ENCODE measurements at regions not wholly inside any gene's neighbourhood (a gene's known extent, or its start where the extent isn't known, plus 50 kb on each side); places are given as distances from the start of the nearest gene placed in this dataset.
A peak's percentile ranks its signal among the peaks of the same experiment; 100 is the strongest.

GRCh38 chr1:81493102-81493869, 307.4 kb upstream of the ADGRL2 start:
- DNase-seq, result no peak
- H3K27me3 ChIP-seq (replicated peaks in 1 of 7), result no peaks in the 10 kb centered on the region
- 46 to 78% (median 64%) methylated on average over 5 of the region's 5 CpGs for WGBS, 5 donors
- no peak overlapping the region for H3K4me3 ChIP-seq
- H3K36me3 ChIP-seq, result no peaks in the 10 kb centered on the region
- H3K27ac ChIP-seq, result peak overlapping the region in 4 of 8 donors; percentile 10 to 34 (median 16)
- peaks cover 0 to 21% (median 16%) of the 10 kb centered on the region in 8 donors for H3K9me3 ChIP-seq
- intact Hi-C loops (cut with DNase I; ENCODE audit: low total_unique reads), result no loop called here
- peaks cover 0 to 7% (median 0%) of the 10 kb centered on the region in 6 donors for H3K4me1 ChIP-seq
- no peak for TF ChIP-seq POLR2A (IDR thresholded peaks at IDR 0.05)
- TF ChIP-seq CTCF (IDR thresholded peaks at IDR 0.05 in 8 of 11, conservative IDR thresholded peaks at IDR 0.05 in 3 of 11), result no peak
- no peak for TF ChIP-seq POLR2AphosphoS5 (IDR thresholded peaks at IDR 0.05)

GRCh38 chr1:81492628-81493027, 308.1 kb upstream of the ADGRL2 start:
- H3K27me3 ChIP-seq (replicated peaks in 1 of 7), result no peaks in the 10 kb centered on the region
- peak overlapping the region in 2 of 8 donors; percentile 14 to 34 for H3K27ac ChIP-seq

DNA sequence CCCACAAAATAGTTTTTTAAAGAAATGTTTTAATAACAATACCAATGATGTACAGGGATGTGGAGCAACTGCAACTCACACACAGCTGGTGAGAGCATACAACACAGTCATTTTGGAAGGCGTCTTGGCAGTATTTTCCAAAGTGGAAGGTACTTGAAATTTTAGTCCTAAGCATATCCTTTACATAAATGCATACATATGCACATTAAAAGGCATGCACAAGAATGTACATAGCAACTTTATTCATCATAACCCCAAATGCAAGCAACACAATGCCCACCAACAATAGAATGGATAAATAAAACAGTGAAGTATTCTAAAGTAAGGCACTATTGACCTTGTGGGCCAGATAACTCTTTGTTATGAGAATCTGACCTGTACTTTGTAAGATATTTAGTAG, 310.1 kb upstream of the ADGRL2 start:
- WGBS, 5 donors, result 73 to 95% (median 86%) methylated on average over 1 of the region's 1 CpG
- peaks cover 0 to 32% (median 22%) of the 10 kb centered on the region in 8 donors for H3K9me3 ChIP-seq
- no peak for TF ChIP-seq CTCF (IDR thresholded peaks at IDR 0.05 in 8 of 11, conservative IDR thresholded peaks at IDR 0.05 in 3 of 11)
- no peak for TF ChIP-seq POLR2AphosphoS5 (IDR thresholded peaks at IDR 0.05)
- no peak for TF ChIP-seq POLR2A (IDR thresholded peaks at IDR 0.05)
- no peak overlapping the region for H3K4me3 ChIP-seq
- no peaks in the 10 kb centered on the region for H3K36me3 ChIP-seq
- no peak for DNase-seq
- no peak overlapping the region for H3K27ac ChIP-seq
- H3K27me3 ChIP-seq (replicated peaks in 1 of 7), result no peaks in the 10 kb centered on the region
- intact Hi-C loops (cut with DNase I; ENCODE audit: low total_unique reads), result no loop called here
- peaks cover 0 to 7% (median 0%) of the 10 kb centered on the region in 6 donors for H3K4me1 ChIP-seq

More at GRCh38 chr1:81492628-81493027, 308.1 kb upstream of the ADGRL2 start:
- no peaks in the 10 kb centered on the region for H3K36me3 ChIP-seq
- TF ChIP-seq POLR2A (IDR thresholded peaks at IDR 0.05), result no peak
- TF ChIP-seq CTCF (IDR thresholded peaks at IDR 0.05 in 8 of 11, conservative IDR thresholded peaks at IDR 0.05 in 3 of 11), result no peak
- TF ChIP-seq POLR2AphosphoS5 (IDR thresholded peaks at IDR 0.05), result no peak
- no peak overlapping the region for H3K4me3 ChIP-seq
- intact Hi-C loops (cut with DNase I; ENCODE audit: low total_unique reads), result no loop called here
- H3K9me3 ChIP-seq, result peaks cover 0 to 28% (median 21%) of the 10 kb centered on the region in 8 donors
- WGBS, 5 donors, result 67 to 82% (median 69%) methylated on average over 1 of the region's 1 CpG
- DNase-seq, result no peak
- H3K4me1 ChIP-seq, result peaks cover 0 to 7% (median 0%) of the 10 kb centered on the region in 6 donors

- no peak overlapping the region for H3K27ac ChIP-seq
- no peaks in the 10 kb centered on the region for H3K27me3 ChIP-seq (replicated peaks in 1 of 7)
- WGBS, 5 donors, result 92 to 100% (median 97%) methylated on average over 1 of the region's 1 CpG
- intact Hi-C loops (cut with DNase I; ENCODE audit: low total_unique reads), result no loop called here
- TF ChIP-seq POLR2A (IDR thresholded peaks at IDR 0.05), result no peak
- TF ChIP-seq CTCF (IDR thresholded peaks at IDR 0.05 in 8 of 11, conservative IDR thresholded peaks at IDR 0.05 in 3 of 11), result no peak
- no peak for TF ChIP-seq POLR2AphosphoS5 (IDR thresholded peaks at IDR 0.05)
- H3K4me1 ChIP-seq, result peaks cover 0 to 7% (median 0%) of the 10 kb centered on the region in 6 donors
- H3K4me3 ChIP-seq, result no peak overlapping the region
- no peak for DNase-seq
- no peaks in the 10 kb centered on the region for H3K36me3 ChIP-seq
- peaks cover 0 to 32% (median 22%) of the 10 kb centered on the region in 8 donors for H3K9me3 ChIP-seq
These were observed 311.3 kb upstream of the ADGRL2 start for GRCh38 chr1:81489372-81489934.
